Smooth muscle cell (in vitro differentiated cells): ENCODE measurements at regions not wholly inside any gene's neighbourhood (a gene's known extent, or its start where the extent isn't known, plus 50 kb on each side); places are given as distances from the start of the nearest gene placed in this dataset.
A peak's percentile ranks its signal among the peaks of the same experiment; 100 is the strongest.

ENCODE experiments used
- DNase-seq: peaks from one replicate; lab custom pipeline; 2025; ENCODE audit not compliant: unreplicated experiment; lab: John Stamatoyannopoulos, UW
- H2AFZ ChIP-seq: fragments of 200-600 bp; sonication (generic); 2 replicates; pipeline ENCODE4 v1.6.0; 2016; ENCODE audit warnings: antibody characterized with exemption, low read depth, mild to moderate bottlenecking
- H3F3A ChIP-seq: fragments of 200-600 bp; sonication (generic); 2 replicates; pipeline ENCODE4 v1.6.0; 2017; ENCODE audit warnings: antibody characterized with exemption, low read depth
- H3K27ac ChIP-seq: fragments of 200-600 bp; sonication (generic); 2 replicates; pipeline ENCODE4 v1.5.1; 2016; ENCODE audit warnings: low read depth, mild to moderate bottlenecking
- H3K27me3 ChIP-seq: fragments of 200-600 bp; sonication (generic); 2 replicates; pipeline ENCODE4 v1.6.1; 2016; ENCODE audit warnings: low read depth, mild to moderate bottlenecking
- H3K36me3 ChIP-seq: fragments of 200-600 bp; sonication (generic); 2 replicates; pipeline ENCODE4 v1.5.1; 2016; ENCODE audit warnings: low read depth
- H3K4me1 ChIP-seq: fragments of 200-600 bp; sonication (generic); 2 replicates; pipeline ENCODE4 v1.5.1; 2016; ENCODE audit warnings: low read depth
- H3K4me2 ChIP-seq: fragments of 200-600 bp; sonication (generic); 2 replicates; pipeline ENCODE4 v1.6.0; 2016; ENCODE audit warnings: mild to moderate bottlenecking
- H3K4me3 ChIP-seq: fragments of 200-600 bp; sonication (generic); 2 replicates; pipeline ENCODE4 v1.5.1; 2016; ENCODE audit warnings: mild to moderate bottlenecking
- H3K79me2 ChIP-seq: fragments of 200-600 bp; sonication (generic); 2 replicates; pipeline ENCODE4 v1.6.0; 2016; ENCODE audit warnings: low read depth, mild to moderate bottlenecking
- H3K9ac ChIP-seq: fragments of 200-600 bp; sonication (generic); 2 replicates; pipeline ENCODE4 v1.6.0; 2016; ENCODE audit warnings: low read depth
- H3K9me3 ChIP-seq: fragments of 200-600 bp; sonication (generic); replicated peaks from 2 replicates; pipeline ENCODE4 v1.5.1; 2016; ENCODE audit warnings: low read depth
- H4K20me1 ChIP-seq: fragments of 200-600 bp; sonication (generic); 2 replicates; pipeline ENCODE4 v1.6.0; 2016; ENCODE audit warnings: low read depth
- WGBS: methylation state at CpG from one replicate; pipeline ENCODE4 v1.1.7; 2016; ENCODE audit warnings: low lambda C conversion rate; 5-methylcytosine and 5-hydroxymethylcytosine counted together
- TF ChIP-seq, protein P1 (sequence below): fragments of 200-600 bp; sonication (generic); IDR thresholded peaks from 2 replicates; pipeline ENCODE4 v1.5.1; 2017; ENCODE audit warnings: borderline replicate concordance, mild to moderate bottlenecking, antibody characterized with exemption; ENCODE audit not compliant: insufficient read depth, poor library complexity, severe bottlenecking

DNA sequence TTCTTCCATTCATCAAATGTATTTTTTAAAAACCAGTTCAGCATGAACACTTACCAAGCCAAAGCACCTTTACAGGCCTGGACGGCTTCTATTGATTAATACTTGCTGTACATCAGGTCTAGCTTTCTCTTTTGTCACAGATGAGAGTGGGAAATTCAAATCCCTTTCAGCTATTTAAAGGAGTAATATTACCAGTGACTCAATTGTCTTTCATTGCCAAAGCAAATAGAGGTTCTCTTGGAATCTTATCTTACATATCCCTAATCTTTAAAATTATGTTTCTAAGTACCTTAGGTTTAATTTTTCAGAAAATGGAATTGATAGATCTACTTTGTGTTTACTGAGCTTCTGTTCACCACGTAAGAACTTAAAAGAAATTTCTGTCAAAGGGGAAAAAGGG, 922.9 kb downstream of the NSUN3 start:
- Histone ChIP-seq H3K4me3 (no peak overlapping the region), H4K20me1 (no peaks in the 10 kb centered on the region), H2AFZ (no peak overlapping the region), H3K36me3 (no peaks in the 10 kb centered on the region), H3K4me1 (no peaks in the 10 kb centered on the region), H3K27ac (no peak overlapping the region), H3F3A (no peaks in the 10 kb centered on the region), H3K9me3 (no peaks in the 10 kb centered on the region), H3K27me3 (no peaks in the 10 kb centered on the region), H3K9ac (no peak overlapping the region), H3K79me2 (no peaks in the 10 kb centered on the region), H3K4me2 (no peak overlapping the region)
- 87% methylated on average over 2 of the region's 2 CpGs for WGBS
- TF ChIP-seq, protein P1, sequence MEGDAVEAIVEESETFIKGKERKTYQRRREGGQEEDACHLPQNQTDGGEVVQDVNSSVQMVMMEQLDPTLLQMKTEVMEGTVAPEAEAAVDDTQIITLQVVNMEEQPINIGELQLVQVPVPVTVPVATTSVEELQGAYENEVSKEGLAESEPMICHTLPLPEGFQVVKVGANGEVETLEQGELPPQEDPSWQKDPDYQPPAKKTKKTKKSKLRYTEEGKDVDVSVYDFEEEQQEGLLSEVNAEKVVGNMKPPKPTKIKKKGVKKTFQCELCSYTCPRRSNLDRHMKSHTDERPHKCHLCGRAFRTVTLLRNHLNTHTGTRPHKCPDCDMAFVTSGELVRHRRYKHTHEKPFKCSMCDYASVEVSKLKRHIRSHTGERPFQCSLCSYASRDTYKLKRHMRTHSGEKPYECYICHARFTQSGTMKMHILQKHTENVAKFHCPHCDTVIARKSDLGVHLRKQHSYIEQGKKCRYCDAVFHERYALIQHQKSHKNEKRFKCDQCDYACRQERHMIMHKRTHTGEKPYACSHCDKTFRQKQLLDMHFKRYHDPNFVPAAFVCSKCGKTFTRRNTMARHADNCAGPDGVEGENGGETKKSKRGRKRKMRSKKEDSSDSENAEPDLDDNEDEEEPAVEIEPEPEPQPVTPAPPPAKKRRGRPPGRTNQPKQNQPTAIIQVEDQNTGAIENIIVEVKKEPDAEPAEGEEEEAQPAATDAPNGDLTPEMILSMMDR = no peak
- no peak for DNase-seq

DNA sequence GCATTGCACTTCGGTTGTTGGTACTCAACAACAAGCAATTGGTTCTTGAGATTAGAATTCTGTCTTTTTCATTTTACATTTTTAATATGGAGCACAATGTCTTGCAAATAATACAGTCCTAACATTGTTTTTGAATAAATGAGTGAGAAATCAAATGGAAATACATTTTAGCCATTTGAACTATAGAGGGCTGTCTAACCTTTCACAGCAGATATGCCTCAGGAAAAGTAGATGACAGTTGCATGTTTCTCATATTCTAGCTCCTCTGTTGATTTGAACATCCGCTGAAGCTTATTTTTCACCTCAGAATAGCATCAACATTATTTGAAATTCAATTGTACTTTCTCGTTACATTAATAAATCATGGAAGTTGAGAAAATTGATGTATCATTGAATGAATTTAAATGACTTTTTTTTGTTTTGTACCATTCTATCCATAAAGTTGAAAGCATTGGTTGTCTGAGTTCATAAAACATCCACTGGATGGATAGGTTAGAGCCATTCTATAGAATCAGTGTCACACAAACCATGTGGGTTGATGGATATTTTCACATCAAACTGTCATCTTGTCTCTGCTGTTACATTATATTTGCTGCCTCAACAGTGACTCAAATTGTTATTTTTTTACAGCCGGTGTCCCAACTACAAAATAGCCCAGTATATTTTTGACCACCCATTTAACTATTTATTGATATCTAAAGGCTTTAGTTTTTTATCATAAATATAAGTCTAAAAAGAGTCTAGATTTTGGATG, 928.3 kb downstream of the NSUN3 start:
- Histone ChIP-seq H3K9me3 (no peaks in the 10 kb centered on the region), H3K4me2 (no peak overlapping the region), H3K9ac (no peak overlapping the region), H3K27me3 (no peaks in the 10 kb centered on the region), H3K4me1 (no peaks in the 10 kb centered on the region), H2AFZ (no peak overlapping the region), H3F3A (no peaks in the 10 kb centered on the region), H4K20me1 (no peaks in the 10 kb centered on the region), H3K36me3 (no peaks in the 10 kb centered on the region), H3K4me3 (no peak overlapping the region), H3K79me2 (no peaks in the 10 kb centered on the region), H3K27ac (no peak overlapping the region)
- no peak for DNase-seq
- 93% methylated on average over 4 of the region's 4 CpGs for WGBS
- TF ChIP-seq, protein P1 = no peak

DNA sequence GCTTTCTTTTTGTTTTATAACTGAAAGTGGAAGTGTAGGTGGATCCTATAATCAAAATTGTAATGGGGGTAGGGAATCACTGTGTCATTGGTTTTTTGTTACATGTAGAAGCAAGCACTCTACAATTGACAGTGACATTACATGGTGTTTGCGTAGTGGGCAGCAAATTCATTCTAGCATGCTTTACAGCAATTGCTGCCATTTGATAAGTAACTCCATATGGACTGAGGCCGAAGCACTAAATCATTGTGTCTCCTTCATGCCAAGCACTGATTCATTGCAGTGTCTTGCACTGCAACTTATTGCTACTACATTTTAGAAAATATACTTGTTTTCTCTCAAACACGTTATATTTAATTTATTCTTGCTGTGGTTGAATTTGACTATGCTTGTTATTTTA, 933.9 kb downstream of the NSUN3 start:
- Histone ChIP-seq H3K79me2 (no peaks in the 10 kb centered on the region), H3K4me3 (no peak overlapping the region), H3F3A (no peaks in the 10 kb centered on the region), H3K4me2 (no peak overlapping the region), H4K20me1 (no peaks in the 10 kb centered on the region), H3K9me3 (no peaks in the 10 kb centered on the region), H3K4me1 (no peaks in the 10 kb centered on the region), H3K27me3 (no peaks in the 10 kb centered on the region), H3K27ac (no peak overlapping the region), H3K9ac (no peak overlapping the region), H3K36me3 (no peaks in the 10 kb centered on the region), H2AFZ (no peak overlapping the region)
- 92% methylated on average over 3 of the region's 3 CpGs for WGBS
- DNase-seq = no peak
- TF ChIP-seq, protein P1 = no peak

DNA sequence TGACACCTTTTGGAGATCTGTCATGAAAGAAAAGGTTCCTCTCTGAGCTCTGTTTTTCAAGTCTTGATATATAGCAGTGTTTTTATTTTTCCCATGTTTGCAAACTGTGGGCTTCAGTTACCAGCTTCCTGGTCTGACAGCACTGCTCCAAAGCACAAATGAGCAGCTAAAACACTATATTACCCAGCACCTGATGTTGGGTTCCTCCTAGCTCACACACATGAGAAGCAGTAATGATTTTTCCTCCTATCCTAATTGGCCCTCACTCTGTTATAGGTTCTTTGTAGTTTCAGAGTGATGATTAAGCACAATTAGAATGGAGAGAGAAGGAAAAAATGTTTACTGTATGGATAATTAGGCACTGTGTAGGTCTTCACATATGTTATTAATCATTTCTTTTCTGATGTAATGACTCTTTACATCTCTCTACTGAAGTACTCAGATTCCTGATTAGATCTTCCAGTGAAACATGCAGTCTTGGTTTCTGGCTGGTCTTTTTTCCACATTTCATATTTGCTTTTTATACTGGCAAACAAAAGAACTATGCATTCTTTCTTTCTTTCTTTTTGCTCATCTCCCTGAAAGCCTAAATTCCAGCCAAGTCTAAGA, 939.7 kb downstream of the NSUN3 start:
- Histone ChIP-seq H3K27me3 (no peaks in the 10 kb centered on the region), H3K4me2 (no peak overlapping the region), H3K4me1 (no peaks in the 10 kb centered on the region), H3K9me3 (no peaks in the 10 kb centered on the region), H3K79me2 (no peaks in the 10 kb centered on the region), H2AFZ (peak overlapping the region; percentile 17), H3K4me3 (no peak overlapping the region), H3K9ac (no peak overlapping the region), H4K20me1 (no peaks in the 10 kb centered on the region), H3K36me3 (no peaks in the 10 kb centered on the region), H3K27ac (no peak overlapping the region), H3F3A (no peaks in the 10 kb centered on the region)
- TF ChIP-seq, protein P1 = no peak
- no peak for DNase-seq
